HG03025 (cell line): ENCODE measurements at regions not wholly inside any gene's neighbourhood (a gene's known extent, or its start where the extent isn't known, plus 50 kb on each side); places are given as distances from the start of the nearest gene placed in this dataset.
"Not testable (repeated sequence)": the region's sequence is repeated elsewhere in the genome, so short reads cannot be mapped to it uniquely, and the experiment has no call there.

Experiments used
- ATAC-seq: cut with Tn5 transposase; IDR thresholded peaks from one replicate; pipeline ENCODE4 v1.9.1; 2021; ENCODE audit warnings: mild to moderate bottlenecking, moderate library complexity; ENCODE audit not compliant: unreplicated experiment, low FRiP score

DNA sequence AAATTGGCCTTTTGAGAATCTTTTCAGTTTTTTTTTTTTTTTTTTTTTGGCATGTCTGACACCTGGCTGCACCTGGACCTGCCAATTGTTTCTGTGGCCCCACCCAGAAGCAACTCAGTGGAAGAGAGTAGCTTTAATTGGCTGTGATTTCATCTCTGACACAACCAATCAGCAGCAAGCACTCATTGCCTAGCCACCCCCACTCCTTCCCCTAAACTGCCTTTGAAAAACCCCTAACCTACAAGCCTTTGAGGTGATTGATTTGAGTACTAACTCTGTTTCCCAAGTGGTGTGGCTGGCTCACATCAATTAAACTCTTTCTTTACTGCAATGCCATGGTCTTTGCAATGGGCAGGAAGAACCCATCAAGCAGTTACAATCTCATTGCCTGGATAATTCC lies 98.2 kb upstream of the CHORDC1 start:
- ATAC-seq: no peak

DNA sequence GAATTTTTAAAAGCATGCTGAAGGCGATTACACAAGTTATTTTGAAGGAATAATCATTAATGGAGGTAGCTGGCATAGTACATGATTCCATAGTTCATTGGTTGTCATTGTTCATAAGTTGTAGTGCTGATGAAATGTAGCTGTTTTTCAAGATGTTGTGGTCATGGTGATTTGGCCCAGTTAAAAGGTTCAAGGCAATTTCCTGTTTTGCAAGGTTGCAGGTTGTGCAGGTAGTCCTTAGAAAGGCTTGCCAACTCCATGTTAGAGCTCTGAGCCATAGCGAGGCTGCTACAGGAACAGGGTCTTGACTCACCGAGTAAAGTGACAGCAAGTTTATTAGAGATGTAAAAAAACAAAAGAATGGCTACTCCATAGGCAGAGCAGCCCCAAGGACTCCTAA lies 95.8 kb upstream of the CHORDC1 start:
- no peak for ATAC-seq

DNA sequence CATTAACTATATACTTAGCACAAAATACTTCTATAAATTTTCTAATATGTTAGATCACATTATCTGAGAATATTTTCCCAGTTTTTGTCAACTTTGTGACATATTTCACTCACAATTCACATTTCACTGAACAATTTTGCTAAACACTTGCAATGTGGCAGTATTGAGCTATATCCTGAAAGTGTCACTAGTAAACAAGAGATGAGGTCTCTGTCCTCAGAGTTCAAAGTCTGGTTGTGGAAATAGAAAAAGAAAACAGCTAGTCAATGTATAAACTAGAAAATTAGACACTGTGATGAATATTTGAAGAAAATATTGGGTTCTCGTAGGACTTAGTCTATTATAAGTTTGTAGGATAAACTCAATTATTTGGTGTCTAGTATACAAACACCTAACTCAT lies 87.4 kb upstream of the CHORDC1 start:
- ATAC-seq: no peak

DNA sequence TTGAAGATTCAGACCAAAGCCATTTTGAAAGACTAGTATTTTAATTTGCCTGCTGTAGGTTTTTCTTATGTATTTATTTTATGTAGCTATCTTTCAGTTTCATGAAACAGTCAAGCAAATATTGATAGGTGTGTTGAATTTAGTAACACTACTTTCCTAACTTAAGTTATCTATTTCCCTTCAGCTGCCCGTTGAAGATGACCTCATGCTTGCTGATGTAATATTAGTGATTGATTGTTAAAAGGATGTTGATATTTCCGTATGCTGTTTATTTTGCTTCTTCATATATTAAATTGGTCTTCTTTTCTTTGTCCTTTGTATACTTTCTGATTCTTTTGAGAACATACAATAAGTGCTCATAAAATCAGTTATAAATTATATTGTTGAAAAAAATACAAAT lies 86.8 kb upstream of the CHORDC1 start:
- no peak for ATAC-seq

DNA sequence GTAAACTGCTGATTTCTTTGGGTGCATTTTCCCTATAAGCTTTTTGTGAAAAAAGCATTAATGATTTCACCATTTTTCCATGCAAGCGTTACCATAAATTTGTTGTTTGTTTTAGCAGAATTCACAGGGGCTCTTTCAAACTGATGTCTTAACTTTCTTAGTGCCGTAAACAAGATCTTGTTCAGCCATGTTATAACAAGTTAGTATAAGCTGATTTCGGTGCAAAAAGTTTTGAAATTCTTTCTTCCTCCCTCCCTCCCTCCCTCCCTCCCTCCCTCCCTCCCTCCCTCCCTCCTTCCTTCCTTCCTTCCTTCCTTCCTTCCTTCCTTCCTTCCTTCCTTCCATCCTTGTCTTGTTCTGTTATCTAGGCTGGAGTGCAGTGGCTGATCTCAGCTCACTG lies 71.7 kb upstream of the CHORDC1 start:
- ATAC-seq: no peak

DNA sequence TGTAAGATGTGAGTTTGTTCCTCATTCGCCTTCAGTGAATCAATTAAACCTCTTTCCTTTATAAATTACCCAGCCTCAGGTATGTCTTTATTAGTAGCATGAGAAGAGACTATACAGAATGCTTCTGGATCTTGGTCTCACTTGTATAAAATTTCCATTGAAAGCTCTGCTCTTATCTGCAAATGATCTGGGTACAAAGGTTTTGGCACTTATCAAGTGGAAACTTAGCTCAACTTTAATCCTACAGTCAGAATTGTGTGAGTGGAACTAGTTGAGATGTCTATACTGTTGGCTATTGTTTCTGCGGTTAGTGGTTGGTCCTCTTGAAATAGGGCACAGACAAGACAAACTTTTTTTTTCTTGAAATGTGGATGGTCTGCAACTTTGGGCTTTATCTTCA lies 71.2 kb upstream of the CHORDC1 start:
- ATAC-seq: no peak

DNA sequence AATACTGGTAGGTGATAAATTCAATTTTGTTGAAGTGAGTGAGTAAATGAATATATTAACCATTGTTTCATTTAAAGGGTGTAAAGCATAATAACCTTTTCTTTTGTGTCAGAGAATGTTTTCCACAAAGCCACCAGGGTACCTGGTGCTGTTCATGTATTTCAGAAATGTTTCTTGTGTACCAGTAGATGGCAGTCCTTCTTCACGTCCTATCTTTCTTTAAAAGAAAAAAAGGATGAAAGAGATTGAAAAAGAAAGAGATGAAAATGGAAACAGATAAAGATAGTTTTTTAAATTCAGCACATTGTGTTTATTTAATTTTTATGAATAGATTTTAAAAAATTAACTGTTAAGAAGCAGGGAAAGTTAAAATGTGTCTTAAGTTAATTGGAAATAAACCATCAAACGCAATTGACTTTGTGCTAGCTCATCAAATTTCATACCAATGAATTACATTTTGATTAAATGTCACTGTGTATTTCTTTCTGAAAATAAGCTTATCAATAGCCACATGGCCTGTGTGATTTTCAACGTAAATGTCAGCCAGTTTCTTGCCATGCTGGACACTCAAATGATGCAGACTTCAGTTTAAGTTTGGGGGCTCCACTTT lies 65.5 kb upstream of the CHORDC1 start:
- no peak for ATAC-seq

DNA sequence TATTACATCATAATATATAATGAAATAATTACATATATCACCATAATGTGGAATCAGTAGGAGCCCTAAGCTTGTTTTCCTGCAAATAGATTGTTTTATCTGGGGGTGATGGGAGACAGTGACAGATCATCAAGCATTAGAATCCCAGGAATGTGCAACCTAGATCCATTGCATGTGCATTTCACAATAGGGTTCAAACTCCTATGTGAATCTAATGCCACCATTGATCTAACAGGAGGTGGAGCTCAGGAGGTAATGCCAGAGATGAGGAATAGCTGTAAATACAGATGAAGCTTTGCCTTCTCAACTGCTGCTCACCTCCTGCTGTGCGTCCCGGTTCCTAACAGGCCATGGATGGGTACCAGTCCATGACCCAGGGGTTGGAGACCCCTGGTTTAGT lies 63.8 kb upstream of the CHORDC1 start:
- ATAC-seq: no peak

DNA sequence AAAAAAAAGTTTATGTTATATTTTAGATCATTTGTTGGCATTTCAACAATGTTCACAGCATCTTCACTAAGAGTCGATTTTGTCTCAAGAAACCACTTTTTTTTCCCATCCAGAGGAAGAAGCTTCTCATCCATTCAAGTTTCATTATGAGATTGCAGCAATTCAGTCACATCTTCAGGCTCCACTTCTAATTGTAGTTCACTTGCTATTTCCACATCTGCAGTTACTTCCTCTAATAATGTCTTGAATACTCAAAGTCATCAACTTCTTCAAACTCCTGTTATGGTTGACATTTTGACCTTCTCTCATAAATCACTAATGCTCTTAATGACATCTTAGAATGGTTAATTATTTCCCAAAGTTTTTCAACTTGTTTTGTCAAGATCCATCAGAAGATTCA lies 61.3 kb upstream of the CHORDC1 start:
- no peak for ATAC-seq

DNA sequence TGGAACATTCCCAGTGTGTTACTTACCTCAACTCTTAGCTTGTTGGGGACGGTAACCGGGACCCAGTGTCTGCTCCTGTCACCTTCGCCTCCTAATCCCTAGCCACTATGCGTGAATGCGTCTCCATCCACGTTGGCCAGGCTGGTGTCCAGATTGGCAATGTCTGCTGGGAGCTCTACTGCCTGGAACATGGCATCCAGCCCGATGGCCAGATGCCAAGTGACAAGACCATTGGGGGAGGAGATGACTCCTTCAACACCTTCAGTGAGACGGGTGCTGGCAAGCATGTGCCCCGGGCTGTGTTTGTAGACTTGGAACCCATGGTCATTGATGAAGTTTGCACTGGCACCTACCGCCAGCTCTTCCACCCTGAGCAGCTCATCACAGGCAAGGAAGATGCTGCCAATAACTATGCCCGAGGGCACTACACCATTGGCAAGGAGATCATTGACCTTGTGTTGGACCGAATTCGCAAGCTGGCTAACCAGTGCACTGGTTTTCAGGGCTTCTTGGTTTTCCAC lies 59.8 kb upstream of the CHORDC1 start:
- not testable (repeated sequence) for ATAC-seq

DNA sequence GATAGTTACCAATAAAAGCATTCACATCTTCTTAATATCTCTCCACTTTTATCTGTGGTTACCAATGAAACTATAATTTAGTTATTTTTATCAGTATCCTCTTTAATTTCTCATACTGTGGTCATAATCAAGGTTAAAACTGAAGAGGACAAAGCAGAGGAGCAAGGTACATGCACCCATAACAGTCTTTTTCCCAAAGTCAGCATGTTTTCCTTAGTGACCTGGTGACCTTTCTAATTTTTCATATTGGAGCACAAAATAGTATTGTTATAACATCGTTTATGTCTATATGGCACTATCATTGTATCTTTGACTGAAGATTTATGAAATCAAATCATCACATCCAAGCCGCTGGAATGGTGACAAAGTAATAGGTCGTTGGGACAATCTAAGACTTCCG lies 51.5 kb upstream of the CHORDC1 start:
- ATAC-seq: no peak
